ENCODE measurements at regions not wholly inside any gene's neighbourhood (a gene's known extent, or its start where the extent isn't known, plus 50 kb on each side); places are given as distances from the start of the nearest gene placed in this dataset.
A peak's percentile ranks its signal among the peaks of the same experiment; 100 is the strongest.
"Not testable (repeated sequence)": the region's sequence is repeated elsewhere in the genome, so short reads cannot be mapped to it uniquely, and the experiment has no call there.

GRCh38 chr14:106235356-106236159 lies 709.2 kb downstream of the TMEM121 start:
- DNase-seq: no peak

GRCh38 chr14:106248321-106249192 lies 722.2 kb downstream of the TMEM121 start:
- DNase-seq: no peak

GRCh38 chr14:106253995-106254394 lies 727.6 kb downstream of the TMEM121 start:
- DNase-seq: not testable (repeated sequence)

GRCh38 chr14:106257569-106257994 lies 731.2 kb downstream of the TMEM121 start:
- peak; percentile 67 for DNase-seq

- peak; percentile 78 for DNase-seq
Measured at GRCh38 chr14:106268013-106268727, 741.8 kb downstream of the TMEM121 start.

GRCh38 chr14:106269029-106269428 lies 742.6 kb downstream of the TMEM121 start:
- DNase-seq: no peak

GRCh38 chr14:106269451-106270204 lies 743.2 kb downstream of the TMEM121 start:
- DNase-seq: no peak

GRCh38 chr14:106270476-106271121 lies 744.2 kb downstream of the TMEM121 start:
- not testable (repeated sequence) for DNase-seq

GRCh38 chr14:106276326-106277267 lies 750.2 kb downstream of the TMEM121 start:
- DNase-seq: peak; percentile 20

GRCh38 chr14:106277503-106277902 lies 751.1 kb downstream of the TMEM121 start:
- peak; percentile 30 for DNase-seq

GRCh38 chr14:106280876-106281275 lies 754.5 kb downstream of the TMEM121 start:
- no peak for DNase-seq

- DNase-seq: peak; percentile 18
Measured at GRCh38 chr14:106286697-106287290, 760.4 kb downstream of the TMEM121 start.

GRCh38 chr14:106287506-106287905 lies 761.1 kb downstream of the TMEM121 start:
- no peak for DNase-seq

GRCh38 chr14:106291626-106292025 lies 765.2 kb downstream of the TMEM121 start:
- DNase-seq: no peak

- no peak for DNase-seq
Measured at GRCh38 chr14:106294324-106294723, 767.9 kb downstream of the TMEM121 start.

- not testable (repeated sequence) for DNase-seq
Measured at GRCh38 chr14:106300951-106301510, 774.6 kb downstream of the TMEM121 start.

- not testable (repeated sequence) for DNase-seq
Measured at GRCh38 chr14:106301609-106302008, 775.2 kb downstream of the TMEM121 start.

- no peak for DNase-seq
Measured at GRCh38 chr14:106302661-106303060, 776.3 kb downstream of the TMEM121 start.

- DNase-seq: no peak
Measured at GRCh38 chr14:106304271-106304670, 777.9 kb downstream of the TMEM121 start.
